Stimulated activated CD4-positive, alpha-beta T cell treated with anti-CD3 and anti-CD28 coated beads, TNF-alpha, amount 100 ng/mL, for 24 hours (primary cell): ENCODE measurements at regions not wholly inside any gene's neighbourhood (a gene's known extent, or its start where the extent isn't known, plus 50 kb on each side); places are given as distances from the start of the nearest gene placed in this dataset.
"Not testable (repeated sequence)": the region's sequence is repeated elsewhere in the genome, so short reads cannot be mapped to it uniquely, and the experiment has no call there.

Source experiments
- DNase-seq, 3 experiments: peaks; one replicate each; pipeline ENCODE4 v3.0.0-alpha.2; 2020; ENCODE audit warnings: low read depth in 3 of 3

DNA sequence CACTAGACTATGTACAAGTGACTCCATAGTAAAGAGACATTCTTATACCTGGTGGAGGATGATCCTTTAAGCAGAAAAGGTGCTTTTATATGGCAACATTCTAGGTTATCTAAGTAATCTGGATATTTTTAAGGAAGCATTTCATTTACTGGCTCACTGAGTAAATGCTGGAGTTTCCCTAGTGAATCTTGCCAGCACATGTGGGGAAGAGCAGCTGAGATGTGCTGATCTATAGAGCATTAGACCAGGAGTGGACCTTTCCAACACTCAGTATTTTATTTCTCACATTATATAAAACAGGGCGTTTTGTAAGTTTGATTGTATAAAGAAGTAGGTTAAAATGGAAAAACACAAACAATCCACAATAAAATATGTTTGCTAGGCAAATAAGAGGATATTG lies 478.5 kb downstream of the ATP23 start:
- no peak for DNase-seq

DNA sequence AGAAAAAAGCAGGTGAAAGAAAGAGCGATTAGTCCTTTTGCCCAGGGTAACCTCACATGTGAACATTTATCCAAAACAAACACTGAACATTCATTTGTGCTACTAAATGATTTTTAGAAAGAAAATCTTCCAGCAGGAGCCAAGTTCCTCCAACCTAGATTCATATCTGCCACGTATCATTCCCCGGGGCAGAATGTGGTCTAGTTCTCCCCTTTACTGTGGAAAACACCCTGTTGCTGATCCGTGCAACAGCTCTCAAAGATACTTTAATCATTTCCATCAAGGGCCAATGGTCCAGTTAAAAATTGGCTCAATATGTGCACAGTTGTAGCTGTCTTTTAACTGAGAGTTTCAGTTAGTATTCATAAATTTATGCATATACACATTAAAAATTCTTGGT lies 479.1 kb downstream of the ATP23 start:
- DNase-seq, result no peak

DNA sequence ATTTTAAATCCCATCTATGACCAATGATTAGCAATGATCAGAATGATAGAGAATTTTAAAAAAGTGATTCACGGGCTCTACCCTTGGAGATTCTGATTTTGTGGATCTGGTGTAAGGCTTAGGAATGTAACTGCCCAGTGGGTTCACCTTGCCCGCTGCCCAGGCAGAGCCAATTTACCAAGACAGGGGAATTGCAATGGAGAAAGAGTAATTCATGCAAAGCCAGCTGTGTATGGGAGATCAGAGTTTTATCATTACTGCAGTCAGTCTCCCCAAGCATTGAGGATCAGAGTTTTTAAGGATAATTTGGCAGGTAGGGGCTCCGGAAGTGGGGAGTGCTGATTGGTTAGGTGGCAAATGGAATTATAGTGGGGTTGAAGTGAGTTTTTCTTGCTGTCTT lies 480.6 kb downstream of the ATP23 start:
- DNase-seq, result no peak

DNA sequence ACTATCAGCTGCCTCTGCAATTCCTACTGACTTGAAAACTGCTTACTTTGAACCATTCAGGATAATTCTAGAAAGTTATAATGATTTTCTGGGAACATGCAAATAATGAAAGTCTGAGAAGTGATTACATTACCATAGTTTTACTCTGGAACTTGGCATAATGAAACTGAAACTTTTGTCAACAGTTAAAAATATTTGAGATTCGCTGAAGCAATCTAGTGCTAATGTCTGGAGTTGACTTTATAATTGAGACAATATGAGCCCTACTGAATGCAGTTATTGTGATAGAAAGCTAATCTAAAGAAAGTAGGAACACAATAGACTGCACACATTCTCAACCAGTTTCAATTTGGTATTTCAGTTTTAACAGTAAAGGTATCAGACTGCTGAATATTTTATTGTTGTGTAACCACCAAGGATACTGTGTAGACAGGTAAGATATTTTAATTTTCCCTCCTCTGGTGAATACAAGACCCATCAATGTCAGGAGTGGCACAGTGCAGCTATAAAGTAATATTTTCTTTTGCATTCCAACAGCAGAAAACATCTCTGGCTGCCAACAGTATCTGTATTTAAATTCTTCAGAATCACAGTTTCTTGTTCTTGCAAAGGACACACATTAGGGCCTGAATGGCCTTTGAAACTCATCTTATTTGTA lies 483.5 kb downstream of the ATP23 start:
- DNase-seq, result no peak

DNA sequence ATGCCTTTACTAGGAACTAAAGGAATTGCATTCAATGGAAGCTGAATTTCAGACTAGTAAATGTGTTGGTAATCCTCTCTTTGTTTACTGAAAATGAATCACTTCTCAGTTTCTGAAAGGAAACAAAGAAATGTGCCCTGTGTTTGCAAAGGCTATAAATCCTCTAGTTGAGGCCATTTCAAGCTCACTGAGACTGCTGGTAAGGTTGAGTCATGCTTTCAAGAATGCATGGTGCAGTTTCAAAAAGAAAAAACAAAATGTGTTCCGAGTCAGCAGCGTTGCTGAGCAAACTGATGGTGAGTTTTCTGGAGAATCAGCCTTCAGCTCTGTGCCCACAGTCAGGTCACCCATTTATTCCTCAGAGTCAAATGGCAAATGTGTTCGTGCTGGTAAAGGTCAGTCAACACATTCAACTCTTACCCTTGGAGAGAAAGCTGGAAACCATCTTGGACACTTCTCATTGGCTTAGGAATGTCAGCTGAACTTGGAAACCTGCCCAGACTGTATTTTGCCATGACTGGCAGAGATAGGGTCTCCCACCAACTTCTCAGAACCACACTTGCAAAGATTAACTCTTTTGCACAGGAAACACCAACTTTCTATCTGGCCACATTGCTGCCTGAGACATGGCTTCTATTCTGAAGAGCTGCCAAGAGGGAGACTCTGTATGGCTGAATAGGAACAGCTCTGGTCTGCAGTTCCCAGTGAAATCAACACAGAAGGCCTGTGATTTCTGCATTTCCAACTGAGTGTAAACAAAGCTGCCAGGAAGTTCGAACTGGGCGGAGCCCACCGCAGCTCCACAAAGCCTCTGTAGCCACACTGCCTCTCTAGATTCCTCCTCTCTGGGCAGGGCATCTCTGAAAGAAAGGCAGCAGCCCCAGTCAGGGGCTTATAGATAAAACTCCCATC lies 484.4 kb downstream of the ATP23 start:
- no peak for DNase-seq

DNA sequence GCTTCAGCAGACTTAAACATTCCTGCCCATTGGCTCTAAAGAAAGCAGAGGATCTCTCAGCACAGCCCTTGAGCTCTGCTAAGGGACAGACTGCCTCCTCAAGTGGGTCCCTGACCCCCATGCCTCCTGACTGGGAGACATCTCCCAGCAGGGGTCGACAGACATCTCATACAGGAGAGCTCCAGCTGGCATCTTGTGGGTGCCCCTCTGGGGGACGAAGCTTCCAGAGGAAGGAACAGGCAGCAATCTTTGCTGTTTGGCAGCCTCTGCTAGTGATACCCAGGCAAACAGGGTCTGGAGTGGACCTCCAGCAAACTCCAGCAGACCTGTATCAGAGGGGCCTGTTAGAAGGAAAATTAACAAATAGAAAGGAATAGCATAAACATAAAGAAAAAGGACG lies 485.1 kb downstream of the ATP23 start:
- not testable (repeated sequence) for DNase-seq

DNA sequence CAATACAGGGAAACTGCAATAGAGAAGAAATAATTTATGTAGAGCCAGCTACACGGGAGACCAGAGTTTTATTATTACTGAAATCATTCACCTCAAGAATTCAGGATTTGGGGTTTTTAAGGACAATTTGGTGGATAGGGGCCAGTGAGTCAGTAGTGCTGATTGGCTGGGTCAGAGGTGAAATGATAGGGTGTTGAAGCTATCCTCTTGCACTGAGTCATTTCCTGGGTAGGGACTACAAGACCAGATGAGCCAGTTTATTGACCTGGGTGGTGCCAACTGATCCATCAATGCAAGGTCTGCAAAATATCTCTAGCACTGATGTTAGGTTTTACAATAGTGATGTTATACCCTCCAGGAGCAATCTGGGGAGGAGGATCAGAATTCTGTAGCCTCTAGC lies 486.3 kb downstream of the LRIG3 start:
- no peak for DNase-seq

DNA sequence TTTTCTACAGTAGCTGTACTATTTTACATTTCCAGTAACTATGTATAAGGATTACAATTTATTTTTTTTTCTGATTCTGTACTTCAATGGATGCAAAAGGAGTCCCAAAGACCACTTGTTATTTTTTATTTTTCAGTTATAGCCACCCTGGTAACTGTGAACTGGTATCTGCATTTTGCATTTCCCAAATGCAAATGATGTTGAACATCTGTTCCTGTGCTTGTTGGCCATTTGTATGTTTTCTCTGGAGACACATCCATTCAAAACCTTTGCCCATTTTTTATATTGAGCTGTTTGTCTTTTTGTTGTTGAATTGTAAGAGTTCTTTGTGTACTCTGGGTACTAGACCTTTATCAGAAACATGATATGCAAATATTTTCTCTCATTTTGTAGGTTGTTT lies 485.6 kb downstream of the LRIG3 start:
- DNase-seq, result no peak

DNA sequence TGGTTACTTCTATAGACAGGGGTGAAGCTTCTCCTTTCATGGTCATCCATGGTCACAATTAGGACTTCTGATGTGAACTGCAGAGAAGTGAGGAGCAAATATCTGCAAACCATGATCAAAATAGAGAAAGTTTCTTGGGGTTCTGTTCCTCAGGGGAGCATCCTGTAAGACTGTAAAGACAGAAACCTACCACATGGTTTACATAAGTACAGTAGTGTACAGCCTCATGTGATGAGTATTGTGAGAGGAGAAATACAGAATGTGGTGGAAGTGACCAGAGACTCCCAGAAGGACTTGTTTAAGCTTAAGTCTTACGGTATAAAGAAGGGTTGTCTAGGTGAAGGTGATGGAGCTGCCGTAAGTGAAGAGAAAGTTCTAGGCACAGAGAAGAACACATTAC lies 484.7 kb downstream of the LRIG3 start:
- no peak for DNase-seq

DNA sequence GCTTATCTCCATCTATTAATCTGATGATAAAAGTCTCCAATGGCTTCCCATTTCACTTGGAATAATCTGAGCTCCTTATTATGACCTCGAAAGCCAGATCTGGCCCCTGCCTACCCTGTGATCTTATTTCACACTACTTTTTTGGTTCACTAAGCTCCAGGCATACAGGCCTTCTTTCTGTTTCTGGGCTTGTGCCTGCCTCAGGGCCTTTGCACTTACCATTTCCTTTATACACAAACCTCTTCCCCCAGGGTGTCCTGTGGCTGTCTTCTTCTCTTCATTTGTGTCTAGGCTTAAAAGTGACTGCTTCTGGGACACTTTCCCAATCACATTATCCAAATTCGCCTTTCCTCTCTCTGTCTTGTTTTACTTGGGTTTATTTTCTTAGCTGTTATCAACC lies 478.8 kb downstream of the LRIG3 start:
- DNase-seq, result no peak

DNA sequence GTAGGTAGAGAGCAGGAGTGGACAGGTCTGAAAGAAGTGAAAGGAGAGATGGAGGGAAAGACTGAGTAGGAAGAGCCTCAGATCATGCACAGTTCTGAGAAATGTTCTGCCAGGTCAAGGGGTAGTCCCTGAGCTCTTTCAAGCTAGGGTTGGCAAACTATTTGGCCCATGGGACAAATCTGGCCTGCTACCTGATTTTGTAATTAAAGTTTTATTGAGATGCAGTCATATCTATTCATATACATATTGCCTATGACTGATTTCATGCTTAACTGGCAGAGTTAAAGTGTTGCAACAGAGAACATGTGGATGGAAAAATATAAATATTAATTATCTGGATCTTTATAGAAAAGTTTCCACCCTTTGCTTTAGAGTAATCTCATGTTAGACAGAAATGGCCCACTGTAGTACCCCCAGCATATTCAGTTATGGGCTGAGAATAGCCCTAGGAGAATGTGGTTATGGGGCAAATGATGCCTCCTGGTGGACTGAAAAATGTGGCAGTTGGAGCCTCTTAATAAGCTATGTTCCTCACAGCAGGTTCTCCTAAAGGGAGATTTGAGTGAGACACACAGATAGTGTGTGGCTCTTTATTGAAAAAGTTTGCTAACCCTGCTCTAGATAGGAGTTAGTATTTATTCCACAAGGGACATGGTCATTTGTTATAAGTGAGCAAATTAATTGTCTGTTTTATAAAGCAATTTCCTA lies 476.9 kb downstream of the LRIG3 start:
- peak in 1 of 3 experiments; percentile 2 for DNase-seq

DNA sequence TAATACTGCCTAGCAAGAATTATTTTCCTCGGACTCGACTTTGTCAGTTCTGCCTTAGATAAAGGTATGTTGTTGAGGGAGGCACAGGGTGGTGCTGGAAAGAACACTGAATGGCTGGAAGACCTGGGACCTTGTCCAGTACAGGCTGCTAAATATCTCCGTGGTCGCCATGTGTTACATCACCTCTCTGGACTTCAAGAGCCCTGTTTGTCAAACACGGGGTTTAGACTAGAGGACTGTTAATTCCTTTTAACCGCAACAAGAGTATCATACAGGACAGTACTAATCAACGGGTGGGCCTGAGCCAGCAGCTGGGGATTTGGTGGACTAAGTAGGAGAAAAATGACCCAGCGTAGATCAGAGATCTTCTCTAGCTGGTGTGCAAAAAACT lies 476.3 kb downstream of the LRIG3 start:
- DNase-seq, result no peak

DNA sequence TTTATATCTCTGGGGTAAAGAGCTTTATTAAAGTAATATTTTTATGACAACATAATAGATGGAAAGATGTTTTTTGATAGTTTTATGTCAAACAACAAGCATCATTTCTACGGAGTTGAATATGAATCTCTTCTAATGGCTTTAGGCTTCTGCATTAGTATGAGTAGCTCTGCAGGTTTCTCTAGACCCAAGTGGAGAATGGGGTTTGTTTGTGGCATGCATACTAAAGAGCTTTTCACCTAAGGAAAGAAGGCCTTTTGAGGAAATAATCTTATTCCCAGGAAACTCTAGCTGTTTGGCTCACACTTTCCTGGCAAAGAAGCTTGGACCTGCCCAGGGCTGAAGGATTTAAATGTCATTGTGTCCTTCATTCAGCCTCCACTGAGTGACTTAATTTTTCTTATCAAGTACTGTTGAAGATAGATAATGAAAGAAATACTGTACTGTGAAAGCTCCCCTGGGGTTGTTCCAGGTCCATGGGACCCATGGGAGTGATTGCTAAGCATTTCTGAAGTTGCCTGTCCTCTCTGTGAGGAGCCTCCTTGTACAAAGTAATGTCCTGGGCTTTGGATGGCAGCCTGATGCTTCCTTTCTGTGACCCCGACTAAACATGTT lies 469.3 kb downstream of the LRIG3 start:
- DNase-seq, result no peak

DNA sequence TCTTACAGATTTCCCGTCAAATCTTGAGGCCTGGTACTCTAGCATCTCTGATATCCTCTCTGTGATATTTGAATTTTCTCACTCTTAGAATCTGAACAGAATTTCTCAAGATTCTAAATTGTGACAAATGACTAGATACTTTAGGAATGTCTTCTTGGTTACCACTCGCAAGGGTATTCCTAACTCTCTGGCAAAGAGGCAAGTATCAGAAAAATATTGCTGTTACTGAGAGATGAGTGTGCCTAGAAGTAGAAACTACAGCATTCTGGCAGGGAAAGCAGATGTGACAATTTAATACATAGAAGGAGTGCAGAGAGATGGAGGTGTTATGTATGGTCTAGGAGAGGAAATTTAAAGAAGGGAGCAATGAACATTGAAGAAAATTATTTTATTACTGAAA lies 467.8 kb downstream of the LRIG3 start:
- DNase-seq, result no peak

DNA sequence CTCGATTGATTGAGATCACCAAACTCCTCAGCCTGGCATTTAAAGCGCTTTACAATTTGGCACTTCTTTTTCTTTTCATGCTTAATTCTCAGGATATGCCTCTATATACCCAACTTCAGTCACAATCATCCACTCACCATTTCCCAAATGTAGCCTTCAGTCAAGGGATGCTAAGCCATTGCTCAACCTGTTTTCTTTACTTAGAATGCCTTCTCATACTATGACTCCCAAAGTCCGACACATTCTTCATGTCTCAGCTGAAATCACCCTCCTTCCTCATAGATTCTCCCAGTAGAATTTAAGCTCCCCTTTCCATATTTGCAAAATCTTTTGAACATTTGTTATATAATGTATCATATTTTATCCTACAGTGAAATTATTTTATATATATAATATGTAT lies 467.0 kb downstream of the LRIG3 start:
- DNase-seq, result no peak

DNA sequence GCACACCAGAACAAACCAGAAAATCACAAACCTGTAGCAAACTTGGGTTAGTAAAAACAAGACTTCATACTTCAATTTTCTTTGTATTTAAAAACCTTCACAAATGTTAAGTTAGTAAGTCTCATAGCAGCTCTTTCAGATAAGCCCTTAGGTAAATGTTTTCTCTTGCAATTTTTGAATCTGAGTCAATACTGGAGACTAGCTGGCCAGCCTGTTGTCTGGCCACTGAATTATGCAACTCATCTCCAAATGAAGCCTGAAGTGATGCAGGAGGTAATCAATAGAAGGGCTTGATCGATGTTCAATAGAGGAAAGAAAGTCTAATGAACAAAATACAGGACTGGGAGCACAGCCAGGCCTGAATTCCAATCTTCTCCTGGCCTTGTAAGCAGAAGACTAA lies 465.2 kb downstream of the LRIG3 start:
- DNase-seq, result no peak

DNA sequence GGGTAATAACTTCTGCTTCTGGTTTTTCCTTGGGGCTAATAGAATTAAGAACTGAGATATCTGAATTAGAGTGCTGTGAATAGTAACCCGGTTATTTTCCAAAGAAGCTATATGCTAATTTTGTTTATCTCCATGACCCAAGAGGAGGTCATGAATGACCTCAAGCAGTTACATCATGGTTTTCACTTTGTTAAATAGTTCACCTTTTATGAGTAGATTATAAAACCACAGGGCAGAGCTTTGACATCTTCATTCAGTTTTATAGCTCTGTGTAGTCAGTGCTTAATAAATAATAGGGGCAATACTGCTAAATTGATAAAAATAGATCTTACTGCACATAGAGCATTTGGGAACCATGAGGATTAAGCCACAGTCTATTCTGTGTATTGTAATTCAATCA lies 462.2 kb downstream of the LRIG3 start:
- no peak for DNase-seq

DNA sequence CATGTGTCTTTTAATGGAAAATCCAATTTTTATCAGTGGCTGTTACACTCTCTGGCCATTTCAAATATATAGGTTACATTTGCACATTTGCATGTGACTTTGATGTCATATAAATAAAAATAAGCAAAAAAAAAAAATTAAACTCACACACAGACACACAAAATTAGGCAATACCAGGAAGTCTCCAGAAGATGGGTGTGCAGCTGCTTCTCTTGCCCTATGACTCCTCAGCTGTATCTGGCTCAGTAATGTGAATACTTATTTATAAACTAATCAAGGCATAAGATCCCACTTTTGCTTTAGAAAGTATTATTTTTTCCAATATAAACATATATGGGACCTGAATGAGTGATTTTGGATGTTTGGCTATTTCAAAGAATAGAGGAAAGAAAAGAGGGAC lies 461.1 kb downstream of the LRIG3 start:
- DNase-seq, result no peak

DNA sequence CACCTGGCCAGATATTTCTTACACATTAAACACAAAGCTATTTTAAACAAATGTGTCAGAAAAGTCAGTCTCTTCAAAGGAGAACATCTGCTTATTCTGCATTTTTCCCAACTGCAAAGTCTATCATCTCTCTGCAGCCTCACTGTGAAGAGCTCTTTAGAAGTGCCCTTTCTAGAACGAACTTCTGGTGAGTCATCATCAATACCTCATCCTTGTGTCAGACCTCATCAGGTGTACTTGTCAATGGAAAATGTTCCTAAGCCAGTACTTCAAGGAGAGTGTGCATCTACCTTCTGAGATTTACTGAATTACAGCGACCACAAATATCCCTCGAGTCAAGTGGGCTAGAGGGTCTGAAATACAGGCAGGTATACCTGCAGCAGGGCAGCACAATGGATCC lies 457.3 kb downstream of the LRIG3 start:
- DNase-seq, result no peak

DNA sequence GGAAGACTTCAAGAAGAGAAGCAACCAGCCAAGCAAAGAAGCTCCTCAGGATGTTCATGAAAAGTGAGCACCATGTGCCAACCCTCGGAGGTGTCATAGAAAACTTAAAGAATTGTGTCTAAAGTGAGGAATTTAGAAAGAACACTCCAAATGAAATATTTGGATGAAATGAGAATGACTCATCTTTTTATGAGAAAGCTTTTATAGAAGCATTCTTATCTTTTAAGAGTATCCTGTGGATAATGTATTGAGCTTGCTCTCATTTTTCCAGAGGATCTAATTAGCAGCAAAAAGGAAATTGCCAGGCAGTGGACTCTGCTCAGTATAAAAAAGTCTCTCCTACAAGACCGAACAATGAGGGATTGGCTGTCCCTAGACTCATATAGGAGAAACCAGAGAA lies 454.9 kb downstream of the LRIG3 start:
- DNase-seq, result no peak

DNA sequence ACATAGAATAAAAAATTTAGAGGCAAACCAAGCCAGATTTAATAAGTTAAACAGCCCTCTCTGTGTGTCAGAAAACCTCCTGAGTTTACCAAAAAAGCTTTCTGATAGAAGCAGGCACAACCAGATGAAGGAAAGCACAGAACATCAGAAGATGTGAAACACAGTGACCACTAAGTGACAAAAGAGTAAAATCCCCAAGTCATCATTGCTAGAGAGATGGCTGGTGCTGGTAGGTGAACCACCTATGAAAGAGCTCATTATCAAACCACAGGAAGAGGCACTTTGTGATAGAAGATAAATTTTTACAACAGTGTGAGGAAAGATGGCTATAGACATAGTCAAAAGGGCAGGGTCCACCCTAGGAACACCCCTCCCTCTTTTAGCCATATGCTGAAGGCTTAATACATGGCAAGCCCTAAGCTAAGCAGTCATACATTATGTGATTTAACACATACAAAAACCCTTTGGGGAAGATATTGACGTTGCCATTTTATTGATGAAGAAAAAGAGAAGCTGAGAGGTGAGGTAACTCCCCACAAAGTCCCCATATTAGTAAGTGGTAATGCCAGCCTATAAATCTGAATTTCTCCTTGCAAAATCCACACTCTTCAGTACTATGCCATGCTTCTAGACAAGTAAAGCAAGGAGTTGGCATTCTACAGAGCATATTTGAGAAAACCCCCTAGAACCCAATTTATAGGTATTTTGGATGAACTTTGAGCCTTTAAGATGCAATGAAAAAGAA lies 449.9 kb downstream of the LRIG3 start:
- DNase-seq, result no peak

DNA sequence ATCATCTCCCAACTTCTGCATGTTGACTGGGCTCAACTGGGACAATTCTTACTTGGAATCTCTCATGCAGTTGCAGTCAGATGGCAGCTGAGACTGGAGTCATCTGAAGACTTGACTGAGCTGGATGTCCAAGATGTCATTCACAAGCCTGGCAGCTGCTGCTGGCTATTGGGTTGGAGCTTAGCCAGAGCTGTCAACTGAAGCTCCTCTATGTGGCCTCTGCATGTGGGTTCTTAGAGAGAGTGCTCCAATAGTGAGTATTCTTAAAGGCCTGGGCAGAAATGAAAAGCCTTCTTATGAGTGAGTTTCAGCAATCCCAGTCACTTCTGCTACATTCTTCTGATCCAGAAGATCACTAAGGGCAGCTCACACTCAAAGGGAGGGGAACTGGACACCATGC lies 440.9 kb downstream of the LRIG3 start:
- DNase-seq, result no peak
